CD8-positive, alpha-beta memory T cell (primary cell): ENCODE measurements at regions not wholly inside any gene's neighbourhood (a gene's known extent, or its start where the extent isn't known, plus 50 kb on each side); places are given as distances from the start of the nearest gene placed in this dataset.
A peak's percentile ranks its signal among the peaks of the same experiment; 100 is the strongest.
"Not testable (repeated sequence)": the region's sequence is repeated elsewhere in the genome, so short reads cannot be mapped to it uniquely, and the experiment has no call there.

Experiments
- CTCF ChIA-PET: fragments of 350-600 bp; sonication (Branson Sonifier 250); formaldehyde crosslinking; loops from one replicate; lab custom pipeline; 2021; ENCODE audit warnings: antibody characterized with exemption; lab: Charles Lee
- POLR2A ChIA-PET: fragments of 350-600 bp; sonication (Branson Sonifier 250); formaldehyde crosslinking; loops from one replicate; lab custom pipeline; 2021; ENCODE audit warnings: antibody characterized with exemption; lab: Charles Lee
- DNase-seq, 5 donors: peaks; one replicate each; pipeline versions ENCODE4 v3.0.0 to v3.0.0-alpha.2; 2020 to 2022; ENCODE audit warnings: mixed read lengths in 1 of 5
- H3K27ac ChIP-seq: one replicate; pipeline ENCODE4 v1.7.0; 2013; ENCODE audit warnings: low read depth, mild to moderate bottlenecking, low read length, moderate library complexity
- H3K27me3 ChIP-seq: 2 replicates; pipeline ENCODE4 v1.7.0; 2013; ENCODE audit warnings: low read length, mild to moderate bottlenecking; ENCODE audit not compliant: insufficient read depth, poor library complexity, severe bottlenecking
- H3K36me3 ChIP-seq: 2 replicates; pipeline ENCODE4 v1.7.0; 2013; ENCODE audit warnings: mild to moderate bottlenecking, low read length, moderate library complexity; ENCODE audit not compliant: insufficient read depth
- H3K4me1 ChIP-seq: 2 replicates; pipeline ENCODE4 v1.7.0; 2013; ENCODE audit warnings: mild to moderate bottlenecking, low read length, moderate library complexity; ENCODE audit not compliant: insufficient read depth
- H3K4me3 ChIP-seq: 2 replicates; pipeline ENCODE4 v1.7.0; 2013; ENCODE audit warnings: mild to moderate bottlenecking, low read length
- H3K9me3 ChIP-seq: 2 replicates; pipeline ENCODE4 v1.7.0; 2013; ENCODE audit warnings: mild to moderate bottlenecking, low read length
- H3K27ac Mint-ChIP-seq, 8 donors: one replicate each; pipeline ENCODE4 v1.8.0; 2020 to 2021; ENCODE audit warnings: mixed read lengths in 8 of 8, mild to moderate bottlenecking in 6 of 8, inconsistent platforms in 3 of 8, moderate library complexity in 3 of 8
- H3K27me3 Mint-ChIP-seq, 2 donors: one replicate each; pipeline ENCODE4 v1.8.0; 2020 to 2021; ENCODE audit warnings: mixed read lengths in 2 of 2, mild to moderate bottlenecking in 1 of 2, moderate library complexity in 1 of 2
- H3K36me3 Mint-ChIP-seq, 3 donors: one replicate each; pipeline ENCODE4 v1.8.0; 2020 to 2021; ENCODE audit warnings: mixed read lengths in 3 of 3, inconsistent platforms in 1 of 3, mild to moderate bottlenecking in 1 of 3
- H3K4me1 Mint-ChIP-seq, 3 donors: one replicate each; pipeline ENCODE4 v1.8.0; 2020 to 2021; ENCODE audit warnings: mixed read lengths in 3 of 3, inconsistent platforms in 1 of 3, mild to moderate bottlenecking in 1 of 3
- H3K4me3 Mint-ChIP-seq, 7 donors: one replicate each; pipeline ENCODE4 v1.8.0; 2020 to 2021; ENCODE audit warnings: mixed read lengths in 7 of 7, mild to moderate bottlenecking in 6 of 7, moderate library complexity in 4 of 7, inconsistent platforms in 2 of 7
- H3K9me3 Mint-ChIP-seq, 5 donors: one replicate each; pipeline ENCODE4 v1.8.0; 2020 to 2022; ENCODE audit warnings: mixed read lengths in 5 of 5, mild to moderate bottlenecking in 3 of 5, moderate library complexity in 2 of 5, inconsistent platforms in 1 of 5

- no peak for DNase-seq
- H3K27me3 Mint-ChIP-seq = peaks cover 22 to 36% of the 10 kb centered on the region in 2 donors
- H3K36me3 Mint-ChIP-seq = peaks cover 0 to 2% (median 0%) of the 10 kb centered on the region in 3 donors
- Histone ChIP-seq H3K27ac (no peak overlapping the region), H3K4me1 (no peaks in the 10 kb centered on the region), H3K4me3 (no peak overlapping the region), H3K27me3 (peaks cover under 1% of the 10 kb centered on the region), H3K36me3 (no peaks in the 10 kb centered on the region), H3K9me3 (no peaks in the 10 kb centered on the region)
- no peak overlapping the region for H3K4me3 Mint-ChIP-seq
- H3K27ac Mint-ChIP-seq = peak overlapping the region in 1 of 8 donors; percentile 62
- POLR2A ChIA-PET = no interaction called here
- CTCF ChIA-PET = no interaction called here
- H3K4me1 Mint-ChIP-seq = peaks cover 0 to under 1% (median 0%) of the 10 kb centered on the region in 3 donors
- H3K9me3 Mint-ChIP-seq = peaks cover 0 to 2% (median 0%) of the 10 kb centered on the region in 5 donors
These were observed 63.3 kb downstream of the HAPSTR1 start for GRCh38 chr16:9154567-9155410.

DNA sequence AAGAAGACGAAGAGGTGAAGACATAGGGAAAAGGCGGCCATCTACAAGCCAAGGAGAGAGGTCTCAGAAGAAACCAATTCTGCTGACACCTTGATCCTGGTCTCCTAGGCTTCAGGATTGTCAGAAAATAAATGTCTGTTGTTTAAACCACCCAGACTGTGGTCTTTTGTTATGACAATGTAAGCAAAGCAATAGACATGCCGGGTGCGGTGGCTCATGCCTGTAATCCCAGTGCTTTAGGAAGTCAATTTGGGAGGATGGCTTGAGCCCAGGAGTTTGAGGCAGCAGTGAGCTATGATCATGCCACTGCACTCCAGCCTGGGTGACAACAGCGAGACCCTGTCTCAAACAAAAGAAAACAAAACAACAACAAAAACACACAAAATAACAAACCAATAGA is 64.4 kb downstream of the HAPSTR1 start:
- CTCF ChIA-PET = no interaction called here
- POLR2A ChIA-PET = no interaction called here
- peaks cover 0 to 2% (median 0%) of the 10 kb centered on the region in 5 donors for H3K9me3 Mint-ChIP-seq
- H3K9me3 ChIP-seq = no peaks in the 10 kb centered on the region
- H3K4me1 ChIP-seq = no peaks in the 10 kb centered on the region
- H3K4me1 Mint-ChIP-seq = peaks cover 0 to 8% (median 0%) of the 10 kb centered on the region in 3 donors
- peaks cover 0 to 4% (median 0%) of the 10 kb centered on the region in 3 donors for H3K36me3 Mint-ChIP-seq
- H3K27ac ChIP-seq = no peak overlapping the region
- no peak overlapping the region for H3K27ac Mint-ChIP-seq
- no peak overlapping the region for H3K4me3 Mint-ChIP-seq
- H3K36me3 ChIP-seq = no peaks in the 10 kb centered on the region
- H3K27me3 Mint-ChIP-seq = peaks cover 24 to 45% of the 10 kb centered on the region in 2 donors
- peaks cover 4% of the 10 kb centered on the region for H3K27me3 ChIP-seq
- no peak for DNase-seq
- no peak overlapping the region for H3K4me3 ChIP-seq

DNA sequence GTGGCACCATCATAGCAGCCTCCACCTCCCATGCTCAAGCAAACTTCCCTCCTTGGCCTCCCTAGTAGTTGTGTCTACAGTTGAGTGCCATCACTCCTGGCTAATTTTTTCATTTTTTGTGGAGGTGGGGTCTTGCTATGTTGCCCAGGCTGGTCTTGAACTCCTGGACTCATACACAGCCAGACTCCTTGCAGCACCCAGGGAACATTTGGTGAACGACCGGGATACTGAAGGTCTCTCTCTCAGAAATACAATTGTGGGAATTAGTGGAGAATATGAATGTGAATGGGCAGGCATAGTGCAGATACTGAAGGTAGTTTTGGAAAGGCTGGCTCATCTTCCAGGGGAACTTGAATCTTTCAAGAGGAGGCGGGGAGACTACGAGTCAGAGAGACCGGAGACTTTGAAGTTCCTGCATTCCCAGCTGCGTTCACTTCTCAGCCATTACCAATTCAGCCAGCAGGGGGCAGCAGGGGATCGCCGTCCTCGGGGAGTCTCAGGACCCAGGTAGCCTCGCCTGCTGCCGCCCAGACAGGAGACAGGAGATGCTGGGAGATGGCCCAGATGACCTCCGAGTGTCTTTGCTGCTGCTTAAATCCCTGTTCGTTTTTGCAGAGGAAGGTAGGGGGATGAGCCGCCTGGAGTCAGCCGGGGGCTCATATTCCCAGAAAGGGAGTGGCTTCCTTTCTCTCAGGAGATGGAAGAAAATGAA is 68.6 kb downstream of the HAPSTR1 start:
- no peaks in the 10 kb centered on the region for H3K9me3 ChIP-seq
- H3K36me3 Mint-ChIP-seq = peaks cover 0 to 4% (median 0%) of the 10 kb centered on the region in 3 donors
- peaks cover 0 to 8% (median 0%) of the 10 kb centered on the region in 3 donors for H3K4me1 Mint-ChIP-seq
- ChIA-PET POLR2A (no interaction called here), CTCF (no interaction called here)
- H3K4me1 ChIP-seq = no peaks in the 10 kb centered on the region
- no peak overlapping the region for H3K4me3 ChIP-seq
- no peak overlapping the region for H3K27ac Mint-ChIP-seq
- H3K27ac ChIP-seq = no peak overlapping the region
- peak in 1 of 5 donors; percentile 35 for DNase-seq
- H3K9me3 Mint-ChIP-seq = no peaks in the 10 kb centered on the region
- H3K27me3 Mint-ChIP-seq = peaks cover 13 to 36% of the 10 kb centered on the region in 2 donors
- H3K27me3 ChIP-seq = peaks cover 4% of the 10 kb centered on the region
- peak overlapping the region in 1 of 7 donors; percentile 59 for H3K4me3 Mint-ChIP-seq
- H3K36me3 ChIP-seq = no peaks in the 10 kb centered on the region

DNA sequence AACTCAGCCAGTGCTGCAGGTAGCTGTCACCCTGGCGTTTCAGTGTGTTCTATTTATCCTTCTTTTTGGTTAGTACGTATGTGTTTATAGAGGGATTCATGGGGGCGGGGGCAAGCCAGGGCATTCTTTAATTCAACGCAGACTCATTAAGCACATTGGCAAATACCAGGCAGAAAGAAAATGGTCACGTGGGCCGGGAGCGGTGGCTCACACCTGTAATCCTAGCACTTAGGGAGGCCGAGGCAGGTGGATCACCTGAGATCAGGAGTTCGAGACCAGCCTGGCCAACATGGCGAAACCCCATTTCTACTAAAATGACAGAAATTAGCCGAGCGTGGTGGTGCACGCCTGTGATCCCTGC is 69.1 kb downstream of the HAPSTR1 start:
- Mint-ChIP-seq H3K27me3 (peaks cover 9 to 32% of the 10 kb centered on the region in 2 donors), H3K4me3 (no peak overlapping the region), H3K4me1 (peaks cover 0 to 8% (median 0%) of the 10 kb centered on the region in 3 donors), H3K27ac (no peak overlapping the region), H3K36me3 (peaks cover 0 to 4% (median 0%) of the 10 kb centered on the region in 3 donors), H3K9me3 (no peaks in the 10 kb centered on the region)
- H3K27me3 ChIP-seq = peaks cover 4% of the 10 kb centered on the region
- H3K27ac ChIP-seq = no peak overlapping the region
- ChIA-PET CTCF (no interaction called here), POLR2A (no interaction called here)
- no peaks in the 10 kb centered on the region for H3K4me1 ChIP-seq
- H3K9me3 ChIP-seq = no peaks in the 10 kb centered on the region
- H3K4me3 ChIP-seq = no peak overlapping the region
- DNase-seq = no peak
- H3K36me3 ChIP-seq = no peaks in the 10 kb centered on the region

DNA sequence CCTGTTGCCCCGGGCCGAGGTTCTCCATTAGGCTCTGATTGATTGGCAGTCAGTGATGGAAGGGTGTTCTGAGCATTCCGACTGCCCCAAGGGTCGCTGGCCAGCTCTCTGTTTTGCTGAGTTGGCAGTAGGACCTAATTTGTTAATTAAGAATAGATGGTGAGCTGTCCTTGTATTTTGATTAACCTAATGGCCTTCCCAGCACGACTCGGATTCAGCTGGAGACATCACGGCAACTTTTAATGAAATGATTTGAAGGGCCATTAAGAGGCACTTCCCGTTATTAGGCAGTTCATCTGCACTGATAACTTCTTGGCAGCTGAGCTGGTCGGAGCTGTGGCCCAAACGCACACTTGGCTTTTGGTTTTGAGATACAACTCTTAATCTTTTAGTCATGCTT is 74.2 kb downstream of the HAPSTR1 start:
- no peaks in the 10 kb centered on the region for H3K4me1 ChIP-seq
- POLR2A ChIA-PET = no interaction called here
- Mint-ChIP-seq H3K4me3 (no peak overlapping the region), H3K9me3 (no peaks in the 10 kb centered on the region), H3K36me3 (no peaks in the 10 kb centered on the region), H3K27ac (no peak overlapping the region), H3K4me1 (no peaks in the 10 kb centered on the region), H3K27me3 (peaks cover 3 to 4% of the 10 kb centered on the region in 2 donors)
- H3K27ac ChIP-seq = no peak overlapping the region
- DNase-seq = no peak
- H3K4me3 ChIP-seq = no peak overlapping the region
- CTCF ChIA-PET = no interaction called here
- no peaks in the 10 kb centered on the region for H3K9me3 ChIP-seq
- no peaks in the 10 kb centered on the region for H3K27me3 ChIP-seq
- no peaks in the 10 kb centered on the region for H3K36me3 ChIP-seq

DNA sequence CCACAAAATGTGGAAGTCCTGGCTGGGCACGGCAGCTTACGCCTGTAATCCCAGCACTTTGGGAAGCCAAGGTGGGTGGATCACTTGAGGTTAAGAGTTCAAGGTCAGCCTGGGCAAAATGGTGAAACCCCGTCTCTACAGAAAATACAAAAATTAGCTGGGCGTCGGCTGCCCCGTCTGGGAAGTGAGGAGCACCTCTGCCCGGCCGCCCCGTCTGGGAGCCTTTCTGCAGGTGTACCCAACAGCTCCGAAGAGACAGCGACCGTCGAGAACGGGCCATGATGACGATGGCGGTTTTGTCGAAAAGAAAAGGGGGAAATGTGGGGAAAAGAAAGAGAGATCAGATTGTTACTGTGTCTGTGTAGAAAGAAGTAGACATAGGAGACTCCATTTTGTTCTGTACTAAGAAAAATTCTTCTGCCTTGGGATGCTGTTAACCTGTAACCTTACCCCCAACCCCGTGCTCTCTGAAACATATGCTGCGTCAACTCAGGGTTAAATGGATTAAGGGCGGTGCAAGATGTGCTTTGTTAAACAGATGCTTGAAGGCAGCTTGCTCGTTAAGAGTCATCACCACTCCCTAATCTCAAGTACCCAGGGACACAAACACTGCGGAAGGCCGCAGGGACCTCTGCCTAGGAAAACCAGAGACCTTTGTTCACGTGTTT is 75.0 kb downstream of the HAPSTR1 start:
- H3K4me3 Mint-ChIP-seq, DNase-seq, H3K36me3 Mint-ChIP-seq, H3K4me1 Mint-ChIP-seq, H3K36me3 ChIP-seq, H3K9me3 ChIP-seq, H3K27ac ChIP-seq, H3K4me3 ChIP-seq, H3K4me1 ChIP-seq, H3K9me3 Mint-ChIP-seq, H3K27me3 ChIP-seq, POLR2A ChIA-PET, CTCF ChIA-PET, H3K27me3 Mint-ChIP-seq, H3K27ac Mint-ChIP-seq: not testable (repeated sequence)

DNA sequence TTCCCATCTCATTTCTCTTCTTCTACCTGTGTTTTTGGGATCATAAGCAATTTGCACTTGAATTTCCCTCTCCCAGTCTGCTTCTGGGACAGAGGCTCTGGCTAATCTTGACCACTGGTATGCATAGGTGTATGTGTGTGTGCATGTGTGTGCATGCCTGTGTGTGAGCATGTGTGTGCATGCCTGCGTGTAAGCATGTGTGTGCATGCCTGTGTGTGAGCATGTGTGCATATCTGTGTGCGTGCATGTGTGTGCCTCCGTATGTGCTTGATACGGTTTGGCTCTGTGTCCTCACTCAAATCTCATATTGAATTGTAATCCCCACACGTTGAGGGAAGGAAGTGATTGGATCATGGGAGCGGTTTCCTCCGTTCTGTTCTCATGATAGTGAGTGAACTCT is 77.7 kb downstream of the HAPSTR1 start:
- no peak overlapping the region for H3K4me3 Mint-ChIP-seq
- CTCF ChIA-PET = no interaction called here
- H3K36me3 Mint-ChIP-seq = no peaks in the 10 kb centered on the region

DNA sequence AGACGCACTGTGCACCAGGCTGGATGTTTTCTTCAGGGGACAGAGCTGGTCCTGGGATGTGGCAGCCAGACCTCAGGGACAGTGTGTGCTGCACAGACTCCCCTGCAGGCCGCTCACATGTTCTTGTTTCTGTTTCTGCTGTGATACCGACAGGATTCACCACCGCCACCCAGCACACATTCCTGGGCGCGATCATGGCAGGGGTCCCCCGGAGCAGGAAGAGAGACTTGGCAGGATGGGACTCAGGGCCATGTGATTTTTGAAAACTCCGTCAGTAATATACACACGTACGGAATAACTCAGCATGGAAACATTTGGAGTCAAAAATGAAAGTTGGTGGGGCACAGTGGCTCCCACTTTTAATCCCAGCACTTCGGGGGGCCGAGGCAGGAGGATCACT is 79.0 kb downstream of the HAPSTR1 start:
- H3K27me3 ChIP-seq = no peaks in the 10 kb centered on the region
- H3K4me1 ChIP-seq = no peaks in the 10 kb centered on the region
- Mint-ChIP-seq H3K27ac (no peak overlapping the region), H3K27me3 (peaks cover 4 to 6% of the 10 kb centered on the region in 2 donors), H3K9me3 (peaks cover 0 to 2% (median 0%) of the 10 kb centered on the region in 5 donors), H3K4me3 (no peak overlapping the region), H3K36me3 (no peaks in the 10 kb centered on the region), H3K4me1 (no peaks in the 10 kb centered on the region)
- H3K36me3 ChIP-seq = no peaks in the 10 kb centered on the region
- H3K4me3 ChIP-seq = no peak overlapping the region
- CTCF ChIA-PET = no interaction called here
- POLR2A ChIA-PET = no interaction called here
- DNase-seq = no peak
- no peaks in the 10 kb centered on the region for H3K9me3 ChIP-seq
- H3K27ac ChIP-seq = no peak overlapping the region

More for the DNA sequence above, 77.7 kb downstream of the HAPSTR1 start:
- DNase-seq = no peak
- H3K27me3 Mint-ChIP-seq = peaks cover 1 to 7% of the 10 kb centered on the region in 2 donors
- no peaks in the 10 kb centered on the region for H3K4me1 Mint-ChIP-seq
- POLR2A ChIA-PET = no interaction called here
- Histone ChIP-seq H3K9me3 (no peaks in the 10 kb centered on the region), H3K27ac (no peak overlapping the region), H3K4me1 (no peaks in the 10 kb centered on the region), H3K27me3 (no peaks in the 10 kb centered on the region), H3K36me3 (no peaks in the 10 kb centered on the region), H3K4me3 (no peak overlapping the region)
- no peak overlapping the region for H3K27ac Mint-ChIP-seq
- no peaks in the 10 kb centered on the region for H3K9me3 Mint-ChIP-seq
